Naive B cell (primary cell): ENCODE measurements at regions not wholly inside any gene's neighbourhood (a gene's known extent, or its start where the extent isn't known, plus 50 kb on each side); places are given as distances from the start of the nearest gene placed in this dataset.

Source experiments
- ATAC-seq, 2 donors: fragments of 150-1000 bp; cut with Tn5 transposase; 2 replicates each; pipeline ENCODE4 v1.10.0; 2021; ENCODE audit warnings: low read depth in 2 of 2, mild to moderate bottlenecking in 2 of 2, moderate library complexity in 2 of 2
- DNase-seq: peaks from one replicate; pipeline ENCODE4 v3.0.0; 2022
- H3K27ac Mint-ChIP-seq, 6 donors: one replicate each; pipeline ENCODE4 v1.8.0; 2020 to 2022; ENCODE audit warnings: mild to moderate bottlenecking in 6 of 6, mixed read lengths in 6 of 6, moderate library complexity in 5 of 6, inconsistent platforms in 2 of 6
- H3K27me3 Mint-ChIP-seq, 3 donors: one replicate each; pipeline ENCODE4 v1.8.0; 2021 to 2022; ENCODE audit warnings: mixed read lengths in 3 of 3, mild to moderate bottlenecking in 1 of 3
- H3K36me3 Mint-ChIP-seq, 2 donors: one replicate each; pipeline ENCODE4 v1.8.0; 2020 to 2022; ENCODE audit warnings: mixed read lengths in 2 of 2, inconsistent platforms in 1 of 2, mild to moderate bottlenecking in 1 of 2
- H3K4me1 Mint-ChIP-seq, 3 donors: one replicate each; pipeline ENCODE4 v1.8.0; 2020 to 2022; ENCODE audit warnings: mixed read lengths in 3 of 3, inconsistent platforms in 1 of 3, mild to moderate bottlenecking in 1 of 3, moderate library complexity in 1 of 3
- H3K4me3 Mint-ChIP-seq, 8 donors: one replicate each; pipeline ENCODE4 v1.8.0; 2020 to 2022; ENCODE audit warnings: mild to moderate bottlenecking in 8 of 8, mixed read lengths in 8 of 8, moderate library complexity in 8 of 8, inconsistent platforms in 2 of 8
- H3K9me3 Mint-ChIP-seq, 7 donors: one replicate each; pipeline ENCODE4 v1.8.0; 2020 to 2022; ENCODE audit warnings: mixed read lengths in 7 of 7, mild to moderate bottlenecking in 5 of 7, inconsistent platforms in 2 of 7, moderate library complexity in 1 of 7

DNA sequence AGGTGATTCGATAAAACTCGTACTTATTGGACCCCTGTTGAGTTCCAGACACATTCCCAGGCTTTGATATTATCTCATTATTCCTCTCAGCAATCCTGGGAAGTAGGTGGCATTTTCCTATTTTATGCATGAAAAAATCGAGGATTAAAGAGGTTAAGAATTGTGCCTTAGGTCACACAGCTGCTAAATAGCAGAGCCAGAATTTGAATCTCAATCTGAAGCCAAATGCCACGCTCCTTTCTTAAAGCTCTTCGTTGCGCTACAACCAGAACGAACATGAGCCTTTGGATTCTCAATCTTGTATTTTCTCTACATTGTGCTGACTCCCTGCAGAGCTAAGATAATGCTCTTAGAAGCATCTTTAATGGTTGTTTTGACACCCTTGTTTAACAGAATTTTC, 527.8 kb upstream of the TLE4 start:
- no peak overlapping the region for H3K4me3 Mint-ChIP-seq
- peak overlapping the region in 1 of 6 donors; percentile 45 for H3K27ac Mint-ChIP-seq
- peaks cover 0 to 5% (median 0%) of the 10 kb centered on the region in 7 donors for H3K9me3 Mint-ChIP-seq
- ATAC-seq (no peak), DNase-seq (no peak)
- H3K36me3 Mint-ChIP-seq: peaks cover 0 to 5% of the 10 kb centered on the region in 2 donors
- H3K27me3 Mint-ChIP-seq: peaks cover 0 to 14% (median 1%) of the 10 kb centered on the region in 3 donors
- no peaks in the 10 kb centered on the region for H3K4me1 Mint-ChIP-seq

- H3K4me1 Mint-ChIP-seq: no peaks in the 10 kb centered on the region
- peaks cover 0 to 8% (median 0%) of the 10 kb centered on the region in 3 donors for H3K27me3 Mint-ChIP-seq
- ATAC-seq: no peak
- H3K9me3 Mint-ChIP-seq: peaks cover 0 to 5% (median 0%) of the 10 kb centered on the region in 7 donors
- no peak overlapping the region for H3K27ac Mint-ChIP-seq
- no peak overlapping the region for H3K4me3 Mint-ChIP-seq
- no peak for DNase-seq
- H3K36me3 Mint-ChIP-seq: peaks cover 0 to 5% of the 10 kb centered on the region in 2 donors
These were observed 525.4 kb upstream of the TLE4 start for GRCh38 chr9:79046401-79046800.

GRCh38 chr9:79049371-79049770, 522.4 kb upstream of the TLE4 start:
- no peaks in the 10 kb centered on the region for H3K4me1 Mint-ChIP-seq
- peaks cover 0 to 5% of the 10 kb centered on the region in 2 donors for H3K36me3 Mint-ChIP-seq
- H3K27ac Mint-ChIP-seq: no peak overlapping the region
- no peak overlapping the region for H3K4me3 Mint-ChIP-seq
- H3K27me3 Mint-ChIP-seq: peaks cover 0 to 14% (median 8%) of the 10 kb centered on the region in 3 donors
- no peak for DNase-seq
- ATAC-seq: no peak
- peaks cover 0 to 5% (median 0%) of the 10 kb centered on the region in 7 donors for H3K9me3 Mint-ChIP-seq

DNA sequence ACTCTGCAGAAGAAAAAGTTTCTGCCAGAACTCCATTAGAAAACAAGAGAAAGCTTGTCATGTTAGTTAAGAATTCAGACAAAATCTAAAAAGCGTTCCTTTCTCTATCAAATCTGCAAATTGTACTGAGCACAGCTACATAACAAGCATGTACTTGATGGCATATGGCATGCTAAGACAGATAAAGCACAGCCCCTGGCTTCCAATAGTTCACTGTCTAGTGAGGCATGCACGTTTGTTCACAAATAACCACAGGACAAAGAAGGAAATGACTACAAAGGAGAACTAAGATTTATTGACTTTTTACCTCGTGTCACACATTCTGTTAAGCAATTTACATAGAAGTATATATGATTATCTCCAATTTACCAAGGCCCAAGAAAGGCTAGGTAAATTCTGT, 518.2 kb upstream of the TLE4 start:
- Mint-ChIP-seq H3K4me3 (no peak overlapping the region), H3K4me1 (no peaks in the 10 kb centered on the region), H3K9me3 (peaks cover 0 to 3% (median 0%) of the 10 kb centered on the region in 7 donors), H3K27ac (no peak overlapping the region), H3K27me3 (peaks cover 0 to 14% (median 0%) of the 10 kb centered on the region in 3 donors), H3K36me3 (no peaks in the 10 kb centered on the region)
- DNase-seq (no peak), ATAC-seq (no peak)

DNA sequence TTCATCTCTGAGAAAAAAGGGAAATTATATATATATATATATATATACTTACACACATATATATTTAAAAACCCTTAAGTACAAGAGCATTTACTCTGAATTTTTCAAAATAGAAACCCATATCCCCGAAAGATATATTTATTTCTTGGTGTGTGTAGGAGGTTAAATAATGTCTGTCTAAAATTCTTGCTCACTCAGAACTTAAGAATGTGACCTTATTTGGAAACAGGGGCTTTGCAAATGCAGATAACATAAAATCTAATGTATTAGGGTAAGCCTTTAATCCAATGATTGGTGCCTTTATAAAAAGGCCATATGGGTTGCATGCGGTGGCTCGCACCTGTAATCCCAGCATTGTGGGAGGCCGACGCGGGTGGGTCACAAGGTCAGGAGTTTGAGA, 517.3 kb upstream of the TLE4 start:
- H3K9me3 Mint-ChIP-seq: peaks cover 0 to 9% (median 3%) of the 10 kb centered on the region in 7 donors
- no peaks in the 10 kb centered on the region for H3K4me1 Mint-ChIP-seq
- H3K4me3 Mint-ChIP-seq: no peak overlapping the region
- no peak overlapping the region for H3K27ac Mint-ChIP-seq
- peaks cover 0 to 14% (median 0%) of the 10 kb centered on the region in 3 donors for H3K27me3 Mint-ChIP-seq
- DNase-seq: no peak
- H3K36me3 Mint-ChIP-seq: peaks cover 0 to 7% of the 10 kb centered on the region in 2 donors
- ATAC-seq: no peak

GRCh38 chr9:79056041-79056440, 515.7 kb upstream of the TLE4 start:
- Mint-ChIP-seq H3K9me3 (peaks cover 4 to 13% (median 6%) of the 10 kb centered on the region in 7 donors), H3K4me1 (no peaks in the 10 kb centered on the region), H3K27ac (no peak overlapping the region), H3K36me3 (peaks cover 0 to 7% of the 10 kb centered on the region in 2 donors), H3K27me3 (peaks cover 0 to 14% (median 0%) of the 10 kb centered on the region in 3 donors), H3K4me3 (no peak overlapping the region)
- DNase-seq: no peak
- ATAC-seq: no peak

- ATAC-seq (no peak), DNase-seq (no peak)
- Mint-ChIP-seq H3K27me3 (peaks cover 0 to 4% (median 0%) of the 10 kb centered on the region in 3 donors), H3K27ac (no peak overlapping the region), H3K4me1 (no peaks in the 10 kb centered on the region), H3K4me3 (no peak overlapping the region), H3K9me3 (peaks cover 4 to 11% (median 6%) of the 10 kb centered on the region in 7 donors), H3K36me3 (peaks cover 0 to 7% of the 10 kb centered on the region in 2 donors)
These were observed 514.2 kb upstream of the TLE4 start for GRCh38 chr9:79057576-79057975.

DNA sequence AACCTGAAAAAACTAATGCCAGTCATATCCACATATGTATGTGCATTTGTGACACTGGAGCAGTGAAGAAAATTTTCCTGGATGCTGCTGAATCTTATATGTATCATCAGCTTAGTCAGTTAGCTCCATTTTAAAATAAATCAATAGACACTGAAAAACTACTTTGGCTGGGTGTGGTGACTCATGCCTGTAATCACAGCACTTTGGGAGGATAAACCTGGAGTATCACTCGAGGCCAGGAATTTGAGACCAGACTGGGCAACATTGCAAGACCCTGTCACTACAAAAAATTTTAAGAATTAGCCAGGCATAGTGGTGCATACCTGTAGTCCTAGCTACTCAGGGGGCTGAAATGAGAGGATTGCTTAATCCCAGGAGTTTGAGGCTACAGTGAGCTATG, 511.0 kb upstream of the TLE4 start:
- H3K27me3 Mint-ChIP-seq: peaks cover 0 to 7% (median 4%) of the 10 kb centered on the region in 3 donors
- ATAC-seq (no peak), DNase-seq (no peak)
- no peak overlapping the region for H3K27ac Mint-ChIP-seq
- no peaks in the 10 kb centered on the region for H3K4me1 Mint-ChIP-seq
- peaks cover 4 to 11% (median 6%) of the 10 kb centered on the region in 7 donors for H3K9me3 Mint-ChIP-seq
- H3K4me3 Mint-ChIP-seq: no peak overlapping the region
- peaks cover 0 to 7% of the 10 kb centered on the region in 2 donors for H3K36me3 Mint-ChIP-seq

DNA sequence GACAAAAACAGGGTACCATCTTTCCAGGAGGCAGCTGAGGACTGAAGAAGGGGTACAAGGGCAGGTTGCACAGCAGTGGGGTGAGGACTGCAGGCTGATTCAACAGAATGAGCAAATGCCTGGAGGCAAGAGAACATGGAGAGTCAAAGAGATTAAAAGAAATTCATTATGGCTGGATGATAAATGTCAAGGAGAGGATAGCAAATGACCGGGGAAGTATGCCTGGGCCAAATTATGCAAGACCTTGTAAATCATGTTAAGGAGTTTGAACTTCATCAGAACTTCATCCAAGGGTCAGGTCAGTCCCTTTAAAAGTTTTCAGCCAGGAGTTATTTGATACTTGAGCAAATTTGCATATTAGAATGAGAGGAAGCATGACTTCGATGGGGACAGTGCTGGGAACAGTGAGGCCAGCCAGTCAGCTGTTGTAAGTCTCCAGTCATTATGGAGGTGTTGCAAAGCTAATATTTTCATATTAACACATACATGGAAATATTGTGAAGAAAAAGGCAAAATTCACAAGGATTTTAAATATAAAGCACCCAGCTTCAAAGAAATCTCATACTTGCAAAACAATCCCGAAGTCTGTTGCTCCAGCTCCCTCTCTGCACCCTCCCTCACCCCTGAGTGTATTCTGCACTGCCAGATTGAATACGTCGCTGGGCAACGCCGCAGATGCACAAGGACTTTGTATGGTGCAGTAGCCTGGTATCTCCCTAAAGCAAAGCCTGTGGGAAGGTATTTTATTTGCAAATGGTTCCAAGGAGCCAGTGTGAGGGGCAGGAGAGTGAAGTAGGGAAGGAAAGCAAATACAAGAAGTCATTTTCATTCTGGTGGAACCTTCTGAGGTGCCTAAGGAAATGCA, 509.8 kb upstream of the TLE4 start:
- no peak for ATAC-seq
- H3K4me1 Mint-ChIP-seq: no peaks in the 10 kb centered on the region
- H3K9me3 Mint-ChIP-seq: peaks cover 4 to 11% (median 6%) of the 10 kb centered on the region in 7 donors
- peaks cover 0 to 7% of the 10 kb centered on the region in 2 donors for H3K36me3 Mint-ChIP-seq
- H3K4me3 Mint-ChIP-seq: no peak overlapping the region
- DNase-seq: no peak
- H3K27me3 Mint-ChIP-seq: peaks cover 0 to 7% (median 4%) of the 10 kb centered on the region in 3 donors
- H3K27ac Mint-ChIP-seq: no peak overlapping the region

DNA sequence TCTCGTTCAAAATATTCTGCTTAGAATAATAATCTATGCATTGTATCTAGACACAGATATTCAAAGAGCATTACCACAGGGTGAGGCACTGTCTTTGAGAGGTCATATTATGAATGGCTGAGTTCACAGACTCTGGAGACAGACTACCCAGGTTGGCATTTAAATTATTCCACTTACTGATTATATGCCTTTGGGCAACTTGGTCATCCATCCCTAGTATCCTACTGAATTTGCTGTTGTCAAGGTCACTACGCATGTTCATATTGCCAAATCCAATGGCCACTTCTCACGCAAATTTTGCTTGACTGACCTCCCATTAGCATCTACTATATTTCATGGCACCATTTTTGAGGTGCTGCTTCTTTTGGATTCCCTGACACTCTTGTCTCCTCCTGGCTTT, 498.6 kb upstream of the TLE4 start:
- ATAC-seq (no peak), DNase-seq (no peak)
- Mint-ChIP-seq H3K27me3 (peaks cover 5 to 8% (median 6%) of the 10 kb centered on the region in 3 donors), H3K9me3 (peaks cover 0 to 12% (median 4%) of the 10 kb centered on the region in 7 donors), H3K4me1 (no peaks in the 10 kb centered on the region), H3K27ac (no peak overlapping the region), H3K36me3 (no peaks in the 10 kb centered on the region), H3K4me3 (no peak overlapping the region)

- H3K36me3 Mint-ChIP-seq: no peaks in the 10 kb centered on the region
- H3K27me3 Mint-ChIP-seq: peaks cover 5 to 8% (median 6%) of the 10 kb centered on the region in 3 donors
- no peak overlapping the region for H3K4me3 Mint-ChIP-seq
- peaks cover 0 to 13% (median 5%) of the 10 kb centered on the region in 7 donors for H3K9me3 Mint-ChIP-seq
- ATAC-seq: no peak
- DNase-seq: no peak
- H3K27ac Mint-ChIP-seq: no peak overlapping the region
- no peaks in the 10 kb centered on the region for H3K4me1 Mint-ChIP-seq
These were observed 491.2 kb upstream of the TLE4 start for GRCh38 chr9:79080536-79080935.

GRCh38 chr9:79083621-79084020, 488.1 kb upstream of the TLE4 start:
- Mint-ChIP-seq H3K27ac (no peak overlapping the region), H3K27me3 (no peaks in the 10 kb centered on the region), H3K4me1 (no peaks in the 10 kb centered on the region)

GRCh38 chr9:79087133-79087532, 484.6 kb upstream of the TLE4 start:
- Mint-ChIP-seq H3K4me3 (no peak overlapping the region), H3K4me1 (no peaks in the 10 kb centered on the region), H3K27ac (no peak overlapping the region), H3K9me3 (peaks cover 5 to 25% (median 15%) of the 10 kb centered on the region in 7 donors), H3K27me3 (no peaks in the 10 kb centered on the region), H3K36me3 (peaks cover 0 to 8% of the 10 kb centered on the region in 2 donors)
- DNase-seq (no peak), ATAC-seq (no peak)

More at GRCh38 chr9:79083621-79084020, 488.1 kb upstream of the TLE4 start:
- H3K9me3 Mint-ChIP-seq: peaks cover 0 to 14% (median 6%) of the 10 kb centered on the region in 7 donors
- DNase-seq (no peak), ATAC-seq (no peak)
- no peak overlapping the region for H3K4me3 Mint-ChIP-seq
- no peaks in the 10 kb centered on the region for H3K36me3 Mint-ChIP-seq

GRCh38 chr9:79089054-79089560, 482.7 kb upstream of the TLE4 start:
- peaks cover 0 to 8% of the 10 kb centered on the region in 2 donors for H3K36me3 Mint-ChIP-seq
- no peaks in the 10 kb centered on the region for H3K27me3 Mint-ChIP-seq
- H3K9me3 Mint-ChIP-seq: peaks cover 5 to 19% (median 15%) of the 10 kb centered on the region in 7 donors
- no peak for ATAC-seq
- no peak for DNase-seq
- no peak overlapping the region for H3K4me3 Mint-ChIP-seq
- H3K27ac Mint-ChIP-seq: no peak overlapping the region
- H3K4me1 Mint-ChIP-seq: no peaks in the 10 kb centered on the region
